HG03175 (cell line): ENCODE measurements at regions not wholly inside any gene's neighbourhood (a gene's known extent, or its start where the extent isn't known, plus 50 kb on each side); places are given as distances from the start of the nearest gene placed in this dataset.
A peak's percentile ranks its signal among the peaks of the same experiment; 100 is the strongest.
"Not testable (repeated sequence)": the region's sequence is repeated elsewhere in the genome, so short reads cannot be mapped to it uniquely, and the experiment has no call there.

Experiments
- ATAC-seq: cut with Tn5 transposase; IDR thresholded peaks from one replicate; pipeline ENCODE4 v1.9.1; 2021; ENCODE audit warnings: mild to moderate bottlenecking, moderate library complexity; ENCODE audit not compliant: unreplicated experiment

- no peak for ATAC-seq
These were observed 59.0 kb downstream of the FASLG start for GRCh38 chr1:172717722-172718465.

- ATAC-seq: no peak
These were observed 60.2 kb downstream of the FASLG start for GRCh38 chr1:172719066-172719627.

GRCh38 chr1:172719694-172720138 lies 60.8 kb downstream of the FASLG start:
- no peak for ATAC-seq

GRCh38 chr1:172720339-172720738 lies 61.4 kb downstream of the FASLG start:
- no peak for ATAC-seq

GRCh38 chr1:172723251-172723650 lies 64.3 kb downstream of the FASLG start:
- ATAC-seq: no peak

- no peak for ATAC-seq
These were observed 65.3 kb downstream of the FASLG start for GRCh38 chr1:172724232-172724631.

GRCh38 chr1:172724765-172725613 lies 66.1 kb downstream of the FASLG start:
- ATAC-seq: peak; percentile 91

GRCh38 chr1:172726740-172727139 lies 67.8 kb downstream of the FASLG start:
- no peak for ATAC-seq

GRCh38 chr1:172727275-172727857 lies 68.5 kb downstream of the FASLG start:
- ATAC-seq: no peak

GRCh38 chr1:172727956-172728603 lies 69.2 kb downstream of the FASLG start:
- ATAC-seq: peak; percentile 37

- not testable (repeated sequence) for ATAC-seq
These were observed 69.8 kb downstream of the FASLG start for GRCh38 chr1:172728705-172729104.

- ATAC-seq: no peak
These were observed 73.5 kb downstream of the FASLG start for GRCh38 chr1:172732427-172732826.

GRCh38 chr1:172733815-172734214 lies 74.9 kb downstream of the FASLG start:
- ATAC-seq: no peak

- ATAC-seq: no peak
These were observed 79.5 kb downstream of the FASLG start for GRCh38 chr1:172738389-172738788.

GRCh38 chr1:172742599-172743500 lies 83.9 kb downstream of the FASLG start:
- ATAC-seq: no peak

- ATAC-seq: peak; percentile 54
These were observed 86.1 kb downstream of the FASLG start for GRCh38 chr1:172745014-172745413.

GRCh38 chr1:172746091-172746949 lies 87.4 kb downstream of the FASLG start:
- peak; percentile 90 for ATAC-seq

- ATAC-seq: no peak
These were observed 89.3 kb downstream of the FASLG start for GRCh38 chr1:172748201-172748600.

GRCh38 chr1:172751683-172752082 lies 92.8 kb downstream of the FASLG start:
- ATAC-seq: no peak
